MCF 10A (cell line): ENCODE measurements at regions not wholly inside any gene's neighbourhood (a gene's known extent, or its start where the extent isn't known, plus 50 kb on each side); places are given as distances from the start of the nearest gene placed in this dataset.

ENCODE experiments used
- BruUV-seq: library from RNA; stranded (reverse); fragments of 400-500 nt; replicated peaks from 2 replicates; lab custom pipeline; 2021; lab: Mats Ljungman, UMichigan
- CTCF ChIA-PET: fragments of 300-600 bp; sonication (Branson Sonifier 250); formaldehyde crosslinking; extraction: SDS; loops from one replicate; lab custom pipeline; 2021; ENCODE audit warnings: antibody characterized with exemption, inconsistent platforms; lab: Yijun Ruan, JAX
- POLR2A ChIA-PET: fragments of 300-600, 350-650 bp; sonication (Branson Sonifier 250); formaldehyde crosslinking; extraction: SDS; loops from one replicate; lab custom pipeline; 2020; ENCODE audit warnings: antibody characterized with exemption, inconsistent platforms; lab: Yijun Ruan, JAX
- DNase-seq: peaks from one replicate; pipeline ENCODE4 v3.0.0-alpha.2; 2018; ENCODE audit not compliant: unreplicated experiment
- H3K27ac Mint-ChIP-seq: one replicate; pipeline ENCODE4 v1.8.0; 2022; ENCODE audit warnings: mild to moderate bottlenecking, low read depth, mixed read lengths; ENCODE audit not compliant: unreplicated experiment
- H3K27me3 Mint-ChIP-seq: one replicate; pipeline ENCODE4 v1.8.0; 2022; ENCODE audit warnings: mixed read lengths; ENCODE audit not compliant: insufficient read depth, unreplicated experiment
- H3K36me3 Mint-ChIP-seq: one replicate; pipeline ENCODE4 v1.8.0; 2022; ENCODE audit warnings: mild to moderate bottlenecking, moderate library complexity, mixed read lengths; ENCODE audit not compliant: insufficient read depth, unreplicated experiment
- H3K4me1 Mint-ChIP-seq: one replicate; pipeline ENCODE4 v1.8.0; 2022; ENCODE audit warnings: mixed read lengths; ENCODE audit not compliant: insufficient read depth, unreplicated experiment
- H3K4me3 Mint-ChIP-seq: one replicate; pipeline ENCODE4 v1.8.0; 2022; ENCODE audit warnings: mild to moderate bottlenecking, moderate library complexity, mixed read lengths; ENCODE audit not compliant: unreplicated experiment
- H3K9me3 Mint-ChIP-seq: one replicate; pipeline ENCODE4 v1.8.0; 2022; ENCODE audit warnings: mixed read lengths; ENCODE audit not compliant: unreplicated experiment
- intact Hi-C: fragments of 100-400 bp; cut with micrococcal nuclease; formaldehyde crosslinking; loops from 2 replicates; pipeline ENCODE4 v1.14.1; 2022
- TF ChIP-seq, protein P1 (sequence below): fragments of 200-600 bp; IDR thresholded peaks from one replicate; pipeline ENCODE4 v1.8.0; 2022; ENCODE audit warnings: antibody characterized with exemption, mild to moderate bottlenecking; ENCODE audit not compliant: unreplicated experiment

DNA sequence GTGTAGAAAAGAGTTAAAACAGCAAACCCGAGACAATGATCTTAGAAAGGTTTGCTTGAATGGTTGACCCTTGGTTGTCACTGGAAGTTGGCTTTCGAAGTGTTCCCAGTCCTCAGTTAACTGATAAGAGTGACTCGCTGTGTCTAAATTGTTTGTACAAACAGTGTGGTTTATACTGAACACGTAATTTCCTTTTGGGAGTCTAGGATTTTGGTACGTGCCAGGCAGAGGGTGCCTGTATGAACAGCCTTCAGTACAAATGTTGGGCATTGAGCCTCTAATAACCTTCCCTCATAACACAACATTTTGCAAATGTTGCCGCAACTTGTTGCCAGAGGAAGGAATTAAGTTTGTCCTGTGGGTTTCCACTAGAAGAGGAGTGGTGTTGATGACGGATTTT lies 95.8 kb upstream of the DPP10 start:
- intact Hi-C loops, result no loop called here
- H3K4me1 Mint-ChIP-seq, result no peaks in the 10 kb centered on the region
- POLR2A ChIA-PET, result no interaction called here
- no peak for DNase-seq
- no peaks in the 10 kb centered on the region for H3K36me3 Mint-ChIP-seq
- no peak overlapping the region for H3K4me3 Mint-ChIP-seq
- TF ChIP-seq, protein P1, sequence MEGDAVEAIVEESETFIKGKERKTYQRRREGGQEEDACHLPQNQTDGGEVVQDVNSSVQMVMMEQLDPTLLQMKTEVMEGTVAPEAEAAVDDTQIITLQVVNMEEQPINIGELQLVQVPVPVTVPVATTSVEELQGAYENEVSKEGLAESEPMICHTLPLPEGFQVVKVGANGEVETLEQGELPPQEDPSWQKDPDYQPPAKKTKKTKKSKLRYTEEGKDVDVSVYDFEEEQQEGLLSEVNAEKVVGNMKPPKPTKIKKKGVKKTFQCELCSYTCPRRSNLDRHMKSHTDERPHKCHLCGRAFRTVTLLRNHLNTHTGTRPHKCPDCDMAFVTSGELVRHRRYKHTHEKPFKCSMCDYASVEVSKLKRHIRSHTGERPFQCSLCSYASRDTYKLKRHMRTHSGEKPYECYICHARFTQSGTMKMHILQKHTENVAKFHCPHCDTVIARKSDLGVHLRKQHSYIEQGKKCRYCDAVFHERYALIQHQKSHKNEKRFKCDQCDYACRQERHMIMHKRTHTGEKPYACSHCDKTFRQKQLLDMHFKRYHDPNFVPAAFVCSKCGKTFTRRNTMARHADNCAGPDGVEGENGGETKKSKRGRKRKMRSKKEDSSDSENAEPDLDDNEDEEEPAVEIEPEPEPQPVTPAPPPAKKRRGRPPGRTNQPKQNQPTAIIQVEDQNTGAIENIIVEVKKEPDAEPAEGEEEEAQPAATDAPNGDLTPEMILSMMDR, result no peak
- BruUV-seq, result no TSS peak
- CTCF ChIA-PET, result no interaction called here
- H3K27ac Mint-ChIP-seq, result no peak overlapping the region
- peaks cover 8% of the 10 kb centered on the region for H3K9me3 Mint-ChIP-seq
- peaks cover 15% of the 10 kb centered on the region for H3K27me3 Mint-ChIP-seq

DNA sequence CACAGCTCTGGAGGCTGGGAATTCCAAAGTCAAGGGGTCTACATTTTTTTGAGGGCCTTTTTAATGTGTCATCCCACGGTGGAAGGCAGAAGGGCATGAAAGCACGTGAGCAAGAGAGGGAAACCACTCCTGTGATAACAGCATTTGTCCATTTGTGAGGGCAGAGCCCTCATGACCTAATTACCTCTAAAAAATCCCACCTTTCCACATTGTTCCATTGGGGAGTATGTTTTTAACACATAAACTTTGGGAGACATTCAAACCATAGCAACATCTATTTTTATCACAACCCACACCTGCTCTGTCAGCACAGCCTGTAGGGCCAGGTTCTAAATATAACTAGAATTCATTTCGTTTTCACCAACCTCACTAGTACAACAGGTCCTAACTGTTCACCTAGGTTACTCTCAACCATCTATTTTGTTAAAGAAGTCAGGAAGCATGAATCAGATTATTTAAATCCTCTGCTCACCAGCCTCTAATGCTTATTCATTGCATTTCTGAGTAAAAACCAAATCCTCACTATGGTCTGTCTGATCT lies 92.2 kb upstream of the DPP10 start:
- POLR2A ChIA-PET, result no interaction called here
- Mint-ChIP-seq H3K4me1 (no peaks in the 10 kb centered on the region), H3K4me3 (no peak overlapping the region), H3K9me3 (peaks cover 8% of the 10 kb centered on the region), H3K27ac (no peak overlapping the region), H3K36me3 (no peaks in the 10 kb centered on the region), H3K27me3 (peaks cover 15% of the 10 kb centered on the region)
- no TSS peak for BruUV-seq
- CTCF ChIA-PET, result no interaction called here
- intact Hi-C loops, result no loop called here
- DNase-seq, result no peak
- TF ChIP-seq, protein P1, result no peak

DNA sequence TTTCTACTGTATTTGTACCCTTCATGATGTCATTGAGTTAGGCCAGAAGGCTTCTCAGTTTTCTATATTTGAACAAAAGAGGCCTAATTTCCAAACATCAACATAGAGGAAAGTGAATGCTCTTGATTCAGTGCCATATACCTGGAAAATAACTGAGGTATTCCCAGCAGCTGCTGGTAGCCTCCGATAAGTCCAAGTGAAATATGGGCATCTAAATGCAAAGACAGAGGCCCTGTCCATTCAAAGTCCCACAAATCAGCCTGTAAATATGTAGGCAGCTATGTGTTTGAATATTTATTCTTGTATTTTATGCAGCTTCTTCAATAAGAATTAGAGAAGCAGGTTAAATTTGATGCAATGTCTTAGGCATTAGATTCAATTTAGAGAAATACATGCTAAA lies 89.5 kb upstream of the DPP10 start:
- intact Hi-C loops, result no loop called here
- ChIA-PET POLR2A (no interaction called here), CTCF (interaction anchor here (0.7 kb wide), 1 partner anchor 50 kb away, joined by 3 read pairs; no protein-coding TSS in a partner anchor)
- Mint-ChIP-seq H3K9me3 (peaks cover 8% of the 10 kb centered on the region), H3K36me3 (no peaks in the 10 kb centered on the region), H3K4me3 (no peak overlapping the region), H3K27me3 (no peaks in the 10 kb centered on the region), H3K27ac (no peak overlapping the region), H3K4me1 (no peaks in the 10 kb centered on the region)
- no peak for DNase-seq
- no TSS peak for BruUV-seq
- TF ChIP-seq, protein P1, result no peak

DNA sequence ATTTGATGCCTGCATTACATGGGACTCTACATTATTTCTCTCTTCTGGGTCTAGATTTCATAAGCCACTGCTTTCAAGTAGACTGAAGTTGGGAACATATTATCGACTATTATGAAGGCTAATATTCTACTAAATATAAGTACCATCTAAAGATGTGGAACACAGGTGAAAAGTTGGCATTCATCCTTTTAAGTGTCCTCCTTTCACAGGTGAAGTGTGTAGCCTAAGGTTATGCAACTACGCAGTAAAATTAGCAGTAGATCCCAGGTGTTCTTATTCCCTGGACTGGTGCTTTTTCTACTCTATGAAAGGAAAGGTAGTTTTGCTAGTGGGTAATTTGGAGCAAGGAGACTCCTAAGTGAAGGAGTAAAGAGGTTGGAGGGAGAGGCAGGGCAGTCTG lies 88.2 kb upstream of the DPP10 start:
- CTCF ChIA-PET, result no interaction called here
- DNase-seq, result no peak
- H3K36me3 Mint-ChIP-seq, result no peaks in the 10 kb centered on the region
- H3K9me3 Mint-ChIP-seq, result peaks cover 8% of the 10 kb centered on the region
- H3K4me1 Mint-ChIP-seq, result no peaks in the 10 kb centered on the region
- intact Hi-C loops, result no loop called here
- H3K4me3 Mint-ChIP-seq, result no peak overlapping the region
- POLR2A ChIA-PET, result no interaction called here
- H3K27ac Mint-ChIP-seq, result no peak overlapping the region
- H3K27me3 Mint-ChIP-seq, result no peaks in the 10 kb centered on the region
- no TSS peak for BruUV-seq
- TF ChIP-seq, protein P1, result no peak
